ENCODE measurements at regions not wholly inside any gene's neighbourhood (a gene's known extent, or its start where the extent isn't known, plus 50 kb on each side); places are given as distances from the start of the nearest gene placed in this dataset.
A peak's percentile ranks its signal among the peaks of the same experiment; 100 is the strongest.

DNA sequence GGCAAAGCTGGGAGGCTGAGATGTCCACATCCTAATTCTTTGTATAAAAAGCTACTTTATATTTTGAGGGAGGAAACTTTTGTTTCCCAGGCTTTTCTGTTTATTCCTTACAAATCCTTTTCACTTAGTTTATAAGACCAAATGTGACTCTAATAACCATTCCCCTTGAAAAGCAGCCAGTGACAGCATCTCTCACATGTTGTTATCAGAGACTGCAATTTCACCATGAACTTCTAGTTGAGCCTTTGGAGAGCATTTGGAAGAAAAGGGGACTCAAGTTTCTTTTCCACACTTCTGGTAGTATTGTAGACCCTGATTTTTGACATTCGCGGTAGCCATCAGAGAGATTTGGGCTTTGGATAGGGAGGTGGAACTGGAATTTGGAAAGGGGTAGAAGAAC, 215.8 kb downstream of the RNF144B start:
- TF ChIP-seq, protein P1, sequence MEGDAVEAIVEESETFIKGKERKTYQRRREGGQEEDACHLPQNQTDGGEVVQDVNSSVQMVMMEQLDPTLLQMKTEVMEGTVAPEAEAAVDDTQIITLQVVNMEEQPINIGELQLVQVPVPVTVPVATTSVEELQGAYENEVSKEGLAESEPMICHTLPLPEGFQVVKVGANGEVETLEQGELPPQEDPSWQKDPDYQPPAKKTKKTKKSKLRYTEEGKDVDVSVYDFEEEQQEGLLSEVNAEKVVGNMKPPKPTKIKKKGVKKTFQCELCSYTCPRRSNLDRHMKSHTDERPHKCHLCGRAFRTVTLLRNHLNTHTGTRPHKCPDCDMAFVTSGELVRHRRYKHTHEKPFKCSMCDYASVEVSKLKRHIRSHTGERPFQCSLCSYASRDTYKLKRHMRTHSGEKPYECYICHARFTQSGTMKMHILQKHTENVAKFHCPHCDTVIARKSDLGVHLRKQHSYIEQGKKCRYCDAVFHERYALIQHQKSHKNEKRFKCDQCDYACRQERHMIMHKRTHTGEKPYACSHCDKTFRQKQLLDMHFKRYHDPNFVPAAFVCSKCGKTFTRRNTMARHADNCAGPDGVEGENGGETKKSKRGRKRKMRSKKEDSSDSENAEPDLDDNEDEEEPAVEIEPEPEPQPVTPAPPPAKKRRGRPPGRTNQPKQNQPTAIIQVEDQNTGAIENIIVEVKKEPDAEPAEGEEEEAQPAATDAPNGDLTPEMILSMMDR (IDR thresholded peaks at IDR 0.05), result no peak
- TF ChIP-seq POLR2A (IDR thresholded peaks at IDR 0.05; ENCODE audit: low read depth) (no peak), EP300 (IDR thresholded peaks at IDR 0.05) (no peak), POLR2AphosphoS5 (IDR thresholded peaks at IDR 0.05) (no peak)
- Histone ChIP-seq H3K27me3 (no peaks in the 10 kb centered on the region), H3K4me3 (no peak overlapping the region), H3K27ac (replicated peaks in 1 of 4) (no peak overlapping the region), H3K36me3 (no peaks in the 10 kb centered on the region), H3K9me3 (no peaks in the 10 kb centered on the region), H3K4me1 (peaks cover 0 to 6% (median 3%) of the 10 kb centered on the region in 4 donors)
- DNase-seq (ENCODE audit: extremely low spot score), result peak; percentile 26
- 97% methylated on average over 2 of the region's 2 CpGs for WGBS
- intact Hi-C loops (cut with DNase I), result no loop called here

DNA sequence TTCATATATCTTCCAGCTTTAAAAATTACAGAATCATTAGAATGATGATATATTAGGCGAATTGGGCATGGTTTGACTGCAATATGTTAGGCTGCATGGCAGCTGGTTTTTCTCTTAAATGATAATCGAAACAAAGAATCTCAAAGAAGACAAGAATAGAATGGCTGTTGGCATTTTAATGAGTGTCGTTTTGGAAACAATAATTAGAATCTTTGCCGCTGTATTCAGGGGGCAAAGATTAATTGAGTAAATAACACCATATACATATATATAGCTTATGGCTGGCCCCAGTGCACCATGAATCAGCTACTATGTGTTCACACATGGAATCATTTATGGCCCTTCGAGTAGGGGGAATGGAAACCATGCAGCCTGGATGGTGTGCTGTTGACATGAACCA, 216.2 kb downstream of the RNF144B start:
- Histone ChIP-seq H3K27me3 (no peaks in the 10 kb centered on the region), H3K4me3 (no peak overlapping the region), H3K9me3 (no peaks in the 10 kb centered on the region), H3K4me1 (peaks cover 0 to 6% (median 2%) of the 10 kb centered on the region in 4 donors), H3K27ac (replicated peaks in 1 of 4) (no peak overlapping the region), H3K36me3 (no peaks in the 10 kb centered on the region)
- WGBS, result 66% methylated on average over 5 of the region's 5 CpGs
- intact Hi-C loops (cut with DNase I), result no loop called here
- no peak for DNase-seq (ENCODE audit: extremely low spot score)
- no peak for TF ChIP-seq POLR2AphosphoS5 (IDR thresholded peaks at IDR 0.05)
- TF ChIP-seq, protein P1 (IDR thresholded peaks at IDR 0.05), result no peak
- no peak for TF ChIP-seq EP300 (IDR thresholded peaks at IDR 0.05)
- TF ChIP-seq POLR2A (IDR thresholded peaks at IDR 0.05; ENCODE audit: low read depth), result no peak

DNA sequence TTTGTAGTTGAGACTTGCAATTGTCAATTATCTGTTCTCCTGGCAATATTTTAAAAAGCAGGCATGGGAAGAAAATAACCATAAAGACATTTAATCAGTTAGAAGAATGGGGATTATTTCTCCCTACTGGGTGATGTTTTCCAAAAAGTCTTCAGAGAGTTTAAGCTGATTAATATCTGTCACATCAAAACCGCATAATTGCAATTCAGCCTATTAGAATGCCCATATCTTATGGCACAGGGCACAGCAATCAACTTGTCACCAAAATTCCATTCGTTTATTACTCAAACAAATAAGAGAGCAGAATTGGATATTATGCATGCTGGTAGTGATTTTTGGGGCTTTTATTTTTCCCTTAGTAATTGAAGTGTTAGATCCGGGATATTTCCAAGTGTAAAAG, 218.7 kb downstream of the RNF144B start:
- Histone ChIP-seq H3K9me3 (no peaks in the 10 kb centered on the region), H3K27ac (replicated peaks in 1 of 4) (no peak overlapping the region), H3K27me3 (no peaks in the 10 kb centered on the region), H3K36me3 (no peaks in the 10 kb centered on the region), H3K4me3 (no peak overlapping the region), H3K4me1 (no peaks in the 10 kb centered on the region)
- intact Hi-C loops (cut with DNase I), result no loop called here
- no peak for DNase-seq (ENCODE audit: extremely low spot score)
- TF ChIP-seq EP300 (IDR thresholded peaks at IDR 0.05), result no peak
- TF ChIP-seq, protein P1 (IDR thresholded peaks at IDR 0.05), result no peak
- no peak for TF ChIP-seq POLR2AphosphoS5 (IDR thresholded peaks at IDR 0.05)
- no peak for TF ChIP-seq POLR2A (IDR thresholded peaks at IDR 0.05; ENCODE audit: low read depth)
- WGBS, result 88% methylated on average over 3 of the region's 3 CpGs

GRCh38 chr6:18609715-18610114, 222.6 kb downstream of the RNF144B start:
- H3K9me3 ChIP-seq, result no peaks in the 10 kb centered on the region
- intact Hi-C loops (cut with DNase I), result no loop called here
- WGBS, result 91% methylated on average over 1 of the region's 1 CpG
- TF ChIP-seq POLR2A (IDR thresholded peaks at IDR 0.05; ENCODE audit: low read depth), result no peak
- TF ChIP-seq, protein P1 (IDR thresholded peaks at IDR 0.05), result no peak
- TF ChIP-seq POLR2AphosphoS5 (IDR thresholded peaks at IDR 0.05), result no peak
- no peak for TF ChIP-seq EP300 (IDR thresholded peaks at IDR 0.05)
- H3K27me3 ChIP-seq, result no peaks in the 10 kb centered on the region
- no peak overlapping the region for H3K27ac ChIP-seq (replicated peaks in 1 of 4)
- H3K4me3 ChIP-seq, result no peak overlapping the region
- peaks cover 0 to 6% (median 0%) of the 10 kb centered on the region in 4 donors for H3K4me1 ChIP-seq
- no peaks in the 10 kb centered on the region for H3K36me3 ChIP-seq
- DNase-seq (ENCODE audit: extremely low spot score), result peak; percentile 12

DNA sequence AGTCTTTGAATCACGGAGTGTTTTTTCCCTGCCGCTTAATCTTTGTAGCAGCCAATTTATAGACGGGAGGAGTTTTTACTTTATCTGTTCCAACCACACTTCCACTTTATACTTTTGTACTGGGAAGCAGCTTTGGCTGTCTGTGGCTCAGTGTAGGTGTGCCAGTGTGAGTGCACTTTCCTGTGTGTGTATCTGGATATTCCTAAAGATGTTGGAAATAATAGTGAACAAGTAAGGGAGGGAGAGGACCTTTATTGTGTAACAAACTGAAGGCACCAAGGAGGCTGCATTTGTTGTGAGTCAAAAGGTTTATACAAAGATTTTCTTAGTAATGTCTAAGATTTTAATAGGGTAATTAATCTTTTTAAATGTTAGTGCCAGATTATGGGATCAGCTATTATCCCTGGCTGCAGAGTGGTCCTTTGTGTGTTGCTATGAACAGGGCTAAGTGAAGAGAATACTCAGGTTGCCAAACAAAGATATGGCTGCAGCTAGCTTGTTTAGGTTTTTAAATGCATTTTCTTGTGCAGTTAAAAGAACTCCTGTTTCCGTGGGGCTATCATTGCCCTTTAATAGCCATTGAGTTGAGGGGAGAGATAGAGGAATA, 226.3 kb downstream of the RNF144B start:
- intact Hi-C loops (cut with DNase I), result no loop called here
- peak; percentile 53 for DNase-seq (ENCODE audit: extremely low spot score)
- no peaks in the 10 kb centered on the region for H3K36me3 ChIP-seq
- TF ChIP-seq POLR2A (IDR thresholded peaks at IDR 0.05; ENCODE audit: low read depth) (no peak), EP300 (IDR thresholded peaks at IDR 0.05) (no peak), POLR2AphosphoS5 (IDR thresholded peaks at IDR 0.05) (no peak)
- TF ChIP-seq, protein P1 (IDR thresholded peaks at IDR 0.05), result no peak
- H3K4me3 ChIP-seq, result no peak overlapping the region
- peaks cover 0 to 7% (median 0%) of the 10 kb centered on the region in 4 donors for H3K4me1 ChIP-seq
- H3K9me3 ChIP-seq, result peaks cover 0 to 5% (median 2%) of the 10 kb centered on the region in 4 donors
- 55% methylated on average over 4 of the region's 4 CpGs for WGBS
- H3K27me3 ChIP-seq, result no peaks in the 10 kb centered on the region
- H3K27ac ChIP-seq (replicated peaks in 1 of 4), result no peak overlapping the region

Data from esophagus muscularis mucosa (tissue), 4 donors.